Loucy (cell line): ENCODE measurements at regions not wholly inside any gene's neighbourhood (a gene's known extent, or its start where the extent isn't known, plus 50 kb on each side); places are given as distances from the start of the nearest gene placed in this dataset.
"Not testable (repeated sequence)": the region's sequence is repeated elsewhere in the genome, so short reads cannot be mapped to it uniquely, and the experiment has no call there.

ENCODE experiments used
- EZH2phosphoT487 ChIP-seq: fragments of 200-600 bp; IDR thresholded peaks from 2 replicates; pipeline ENCODE4 v1.6.1; 2018; ENCODE audit warnings: antibody characterized with exemption, mild to moderate bottlenecking, moderate library complexity, borderline replicate concordance
- TF ChIP-seq, protein P1 (sequence below): fragments of 200-600 bp; sonication (generic); conservative IDR thresholded peaks from 2 replicates; pipeline ENCODE4 v1.5.1; 2014; ENCODE audit warnings: mild to moderate bottlenecking, antibody characterized with exemption, low read length

DNA sequence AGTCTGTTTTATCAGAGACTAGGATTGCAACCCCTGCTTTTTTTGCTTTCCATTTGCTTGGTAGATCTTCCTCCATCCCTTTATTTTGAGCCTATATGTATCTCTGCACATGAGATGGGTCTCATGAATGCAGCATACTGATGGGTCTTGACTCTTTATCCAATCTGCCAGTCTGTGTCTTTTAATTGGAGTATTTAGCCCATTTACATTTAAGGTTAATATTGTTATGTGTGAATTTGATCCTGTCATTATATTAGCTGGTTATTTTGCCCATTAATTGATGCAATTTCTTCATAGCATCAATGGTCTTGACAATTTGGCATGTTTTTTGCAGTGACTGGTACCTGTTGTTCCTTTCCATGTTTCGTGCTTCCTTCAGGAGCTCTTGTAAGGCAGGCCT is 161.7 kb downstream of the GDAP2 start:
- TF ChIP-seq, protein P1, sequence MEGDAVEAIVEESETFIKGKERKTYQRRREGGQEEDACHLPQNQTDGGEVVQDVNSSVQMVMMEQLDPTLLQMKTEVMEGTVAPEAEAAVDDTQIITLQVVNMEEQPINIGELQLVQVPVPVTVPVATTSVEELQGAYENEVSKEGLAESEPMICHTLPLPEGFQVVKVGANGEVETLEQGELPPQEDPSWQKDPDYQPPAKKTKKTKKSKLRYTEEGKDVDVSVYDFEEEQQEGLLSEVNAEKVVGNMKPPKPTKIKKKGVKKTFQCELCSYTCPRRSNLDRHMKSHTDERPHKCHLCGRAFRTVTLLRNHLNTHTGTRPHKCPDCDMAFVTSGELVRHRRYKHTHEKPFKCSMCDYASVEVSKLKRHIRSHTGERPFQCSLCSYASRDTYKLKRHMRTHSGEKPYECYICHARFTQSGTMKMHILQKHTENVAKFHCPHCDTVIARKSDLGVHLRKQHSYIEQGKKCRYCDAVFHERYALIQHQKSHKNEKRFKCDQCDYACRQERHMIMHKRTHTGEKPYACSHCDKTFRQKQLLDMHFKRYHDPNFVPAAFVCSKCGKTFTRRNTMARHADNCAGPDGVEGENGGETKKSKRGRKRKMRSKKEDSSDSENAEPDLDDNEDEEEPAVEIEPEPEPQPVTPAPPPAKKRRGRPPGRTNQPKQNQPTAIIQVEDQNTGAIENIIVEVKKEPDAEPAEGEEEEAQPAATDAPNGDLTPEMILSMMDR, result not testable (repeated sequence)
- TF ChIP-seq EZH2phosphoT487, result not testable (repeated sequence)
